ENCODE measurements at regions not wholly inside any gene's neighbourhood (a gene's known extent, or its start where the extent isn't known, plus 50 kb on each side); places are given as distances from the start of the nearest gene placed in this dataset.

DNA sequence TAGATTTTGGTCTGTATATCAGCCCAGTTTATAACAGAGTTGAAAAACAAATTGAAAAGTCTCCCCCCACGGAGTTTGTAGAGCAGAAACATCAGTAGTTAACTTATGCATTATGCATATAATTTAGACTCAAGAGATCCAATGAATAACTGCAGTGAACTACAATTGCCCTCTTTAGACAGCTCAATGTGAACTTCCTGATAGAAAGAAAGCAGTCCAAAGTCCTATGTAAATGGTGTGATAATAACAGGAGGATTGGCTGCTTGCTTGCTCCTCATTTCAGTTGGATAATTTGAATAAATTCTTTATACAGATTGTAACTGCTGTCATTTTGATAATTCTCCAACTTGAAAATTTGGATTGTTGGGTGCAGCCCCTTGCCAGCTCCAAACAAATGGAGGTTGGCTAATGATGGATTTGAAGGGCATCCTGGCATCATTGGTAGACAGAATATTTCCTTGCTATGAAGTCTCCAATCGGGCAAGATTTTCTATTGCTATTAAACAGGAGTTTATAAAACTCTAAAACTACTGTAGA, 297.1 kb downstream of the ASXL3 start:
- no peaks in the 10 kb centered on the region for H3K27me3 Mint-ChIP-seq (ENCODE audit: insufficient read depth, low read depth, poor library complexity)

More for the DNA sequence above, 297.1 kb downstream of the ASXL3 start:
- Histone ChIP-seq H3K27ac (ENCODE audit: low read depth) (no peak overlapping the region), H3K4me3 (no peak overlapping the region), H4K20me1 (replicated peaks; ENCODE audit: insufficient read depth) (no peaks in the 10 kb centered on the region), H3F3A (replicated peaks; ENCODE audit: low read depth) (no peaks in the 10 kb centered on the region), H3K4me2 (no peak overlapping the region), H2AFZ (no peak overlapping the region), H3K9me2 (ENCODE audit: insufficient read depth) (no peaks in the 10 kb centered on the region), H3K4me1 (ENCODE audit: insufficient read depth) (peaks cover 5% of the 10 kb centered on the region; the same call in 1 of the 2 replicates), H3K36me3 (ENCODE audit: insufficient read depth) (no peaks in the 10 kb centered on the region), H3K79me2 (replicated peaks; ENCODE audit: insufficient read depth) (no peaks in the 10 kb centered on the region), H3K27me3 (ENCODE audit: insufficient read depth) (no peaks in the 10 kb centered on the region)
- TF ChIP-seq POLR2AphosphoS5 (IDR thresholded peaks at IDR 0.05; ENCODE audit: low read depth) (no peak), NANOG (IDR thresholded peaks at IDR 0.05; ENCODE audit: borderline replicate concordance) (no peak), CREB1 (CRISPR knock-in tag; IDR thresholded peaks at IDR 0.05; ENCODE audit: low read depth) (no peak), STAT1 (IDR thresholded peaks at IDR 0.05; ENCODE audit: unreplicated experiment) (no peak), ZNF114 (CRISPR knock-in tag; IDR thresholded peaks at IDR 0.05) (no peak)
- TF ChIP-seq, protein P1, sequence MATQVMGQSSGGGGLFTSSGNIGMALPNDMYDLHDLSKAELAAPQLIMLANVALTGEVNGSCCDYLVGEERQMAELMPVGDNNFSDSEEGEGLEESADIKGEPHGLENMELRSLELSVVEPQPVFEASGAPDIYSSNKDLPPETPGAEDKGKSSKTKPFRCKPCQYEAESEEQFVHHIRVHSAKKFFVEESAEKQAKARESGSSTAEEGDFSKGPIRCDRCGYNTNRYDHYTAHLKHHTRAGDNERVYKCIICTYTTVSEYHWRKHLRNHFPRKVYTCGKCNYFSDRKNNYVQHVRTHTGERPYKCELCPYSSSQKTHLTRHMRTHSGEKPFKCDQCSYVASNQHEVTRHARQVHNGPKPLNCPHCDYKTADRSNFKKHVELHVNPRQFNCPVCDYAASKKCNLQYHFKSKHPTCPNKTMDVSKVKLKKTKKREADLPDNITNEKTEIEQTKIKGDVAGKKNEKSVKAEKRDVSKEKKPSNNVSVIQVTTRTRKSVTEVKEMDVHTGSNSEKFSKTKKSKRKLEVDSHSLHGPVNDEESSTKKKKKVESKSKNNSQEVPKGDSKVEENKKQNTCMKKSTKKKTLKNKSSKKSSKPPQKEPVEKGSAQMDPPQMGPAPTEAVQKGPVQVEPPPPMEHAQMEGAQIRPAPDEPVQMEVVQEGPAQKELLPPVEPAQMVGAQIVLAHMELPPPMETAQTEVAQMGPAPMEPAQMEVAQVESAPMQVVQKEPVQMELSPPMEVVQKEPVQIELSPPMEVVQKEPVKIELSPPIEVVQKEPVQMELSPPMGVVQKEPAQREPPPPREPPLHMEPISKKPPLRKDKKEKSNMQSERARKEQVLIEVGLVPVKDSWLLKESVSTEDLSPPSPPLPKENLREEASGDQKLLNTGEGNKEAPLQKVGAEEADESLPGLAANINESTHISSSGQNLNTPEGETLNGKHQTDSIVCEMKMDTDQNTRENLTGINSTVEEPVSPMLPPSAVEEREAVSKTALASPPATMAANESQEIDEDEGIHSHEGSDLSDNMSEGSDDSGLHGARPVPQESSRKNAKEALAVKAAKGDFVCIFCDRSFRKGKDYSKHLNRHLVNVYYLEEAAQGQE (IDR thresholded peaks at IDR 0.05; ENCODE audit: unreplicated experiment): no peak
- TF ChIP-seq, protein P2, sequence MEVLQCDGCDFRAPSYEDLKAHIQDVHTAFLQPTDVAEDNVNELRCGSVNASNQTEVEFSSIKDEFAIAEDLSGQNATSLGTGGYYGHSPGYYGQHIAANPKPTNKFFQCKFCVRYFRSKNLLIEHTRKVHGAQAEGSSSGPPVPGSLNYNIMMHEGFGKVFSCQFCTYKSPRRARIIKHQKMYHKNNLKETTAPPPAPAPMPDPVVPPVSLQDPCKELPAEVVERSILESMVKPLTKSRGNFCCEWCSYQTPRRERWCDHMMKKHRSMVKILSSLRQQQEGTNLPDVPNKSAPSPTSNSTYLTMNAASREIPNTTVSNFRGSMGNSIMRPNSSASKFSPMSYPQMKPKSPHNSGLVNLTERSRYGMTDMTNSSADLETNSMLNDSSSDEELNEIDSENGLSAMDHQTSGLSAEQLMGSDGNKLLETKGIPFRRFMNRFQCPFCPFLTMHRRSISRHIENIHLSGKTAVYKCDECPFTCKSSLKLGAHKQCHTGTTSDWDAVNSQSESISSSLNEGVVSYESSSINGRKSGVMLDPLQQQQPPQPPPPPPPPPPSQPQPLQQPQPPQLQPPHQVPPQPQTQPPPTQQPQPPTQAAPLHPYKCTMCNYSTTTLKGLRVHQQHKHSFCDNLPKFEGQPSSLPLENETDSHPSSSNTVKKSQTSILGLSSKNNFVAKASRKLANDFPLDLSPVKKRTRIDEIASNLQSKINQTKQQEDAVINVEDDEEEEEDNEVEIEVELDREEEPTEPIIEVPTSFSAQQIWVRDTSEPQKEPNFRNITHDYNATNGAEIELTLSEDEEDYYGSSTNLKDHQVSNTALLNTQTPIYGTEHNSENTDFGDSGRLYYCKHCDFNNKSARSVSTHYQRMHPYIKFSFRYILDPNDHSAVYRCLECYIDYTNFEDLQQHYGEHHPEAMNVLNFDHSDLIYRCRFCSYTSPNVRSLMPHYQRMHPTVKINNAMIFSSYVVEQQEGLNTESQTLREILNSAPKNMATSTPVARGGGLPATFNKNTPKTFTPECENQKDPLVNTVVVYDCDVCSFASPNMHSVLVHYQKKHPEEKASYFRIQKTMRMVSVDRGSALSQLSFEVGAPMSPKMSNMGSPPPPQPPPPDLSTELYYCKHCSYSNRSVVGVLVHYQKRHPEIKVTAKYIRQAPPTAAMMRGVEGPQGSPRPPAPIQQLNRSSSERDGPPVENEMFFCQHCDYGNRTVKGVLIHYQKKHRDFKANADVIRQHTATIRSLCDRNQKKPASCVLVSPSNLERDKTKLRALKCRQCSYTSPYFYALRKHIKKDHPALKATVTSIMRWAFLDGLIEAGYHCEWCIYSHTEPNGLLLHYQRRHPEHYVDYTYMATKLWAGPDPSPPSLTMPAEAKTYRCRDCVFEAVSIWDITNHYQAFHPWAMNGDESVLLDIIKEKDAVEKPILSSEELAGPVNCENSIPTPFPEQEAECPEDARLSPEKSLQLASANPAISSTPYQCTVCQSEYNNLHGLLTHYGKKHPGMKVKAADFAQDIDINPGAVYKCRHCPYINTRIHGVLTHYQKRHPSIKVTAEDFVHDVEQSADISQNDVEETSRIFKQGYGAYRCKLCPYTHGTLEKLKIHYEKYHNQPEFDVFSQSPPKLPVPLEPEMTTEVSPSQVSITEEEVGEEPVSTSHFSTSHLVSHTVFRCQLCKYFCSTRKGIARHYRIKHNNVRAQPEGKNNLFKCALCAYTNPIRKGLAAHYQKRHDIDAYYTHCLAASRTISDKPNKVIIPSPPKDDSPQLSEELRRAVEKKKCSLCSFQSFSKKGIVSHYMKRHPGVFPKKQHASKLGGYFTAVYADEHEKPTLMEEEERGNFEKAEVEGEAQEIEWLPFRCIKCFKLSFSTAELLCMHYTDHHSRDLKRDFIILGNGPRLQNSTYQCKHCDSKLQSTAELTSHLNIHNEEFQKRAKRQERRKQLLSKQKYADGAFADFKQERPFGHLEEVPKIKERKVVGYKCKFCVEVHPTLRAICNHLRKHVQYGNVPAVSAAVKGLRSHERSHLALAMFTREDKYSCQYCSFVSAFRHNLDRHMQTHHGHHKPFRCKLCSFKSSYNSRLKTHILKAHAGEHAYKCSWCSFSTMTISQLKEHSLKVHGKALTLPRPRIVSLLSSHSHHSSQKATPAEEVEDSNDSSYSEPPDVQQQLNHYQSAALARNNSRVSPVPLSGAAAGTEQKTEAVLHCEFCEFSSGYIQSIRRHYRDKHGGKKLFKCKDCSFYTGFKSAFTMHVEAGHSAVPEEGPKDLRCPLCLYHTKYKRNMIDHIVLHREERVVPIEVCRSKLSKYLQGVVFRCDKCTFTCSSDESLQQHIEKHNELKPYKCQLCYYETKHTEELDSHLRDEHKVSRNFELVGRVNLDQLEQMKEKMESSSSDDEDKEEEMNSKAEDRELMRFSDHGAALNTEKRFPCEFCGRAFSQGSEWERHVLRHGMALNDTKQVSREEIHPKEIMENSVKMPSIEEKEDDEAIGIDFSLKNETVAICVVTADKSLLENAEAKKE (CRISPR knock-in tag; IDR thresholded peaks at IDR 0.05): no peak
- no peak overlapping the region for H3K4me3 Mint-ChIP-seq
- H3K4me1 Mint-ChIP-seq: 0 out of 3 replicates have a peak, but pooled peaks cover 4% of the 10 kb centered on the region
- H3K36me3 Mint-ChIP-seq (ENCODE audit: low read depth): no peaks in the 10 kb centered on the region
- no peak for ATAC-seq
- H3K9me3 Mint-ChIP-seq: no peaks in the 10 kb centered on the region
- no peak overlapping the region for H3K27ac Mint-ChIP-seq
- DNase-seq (ENCODE audit: low spot score): no peak

All from GM23338 (cell line).